ENCODE measurements at regions not wholly inside any gene's neighbourhood (a gene's known extent, or its start where the extent isn't known, plus 50 kb on each side); places are given as distances from the start of the nearest gene placed in this dataset.

- peak; percentile 73 for TF ChIP-seq RAD21 (IDR thresholded peaks at IDR 0.05; ENCODE audit: low read length)
- peak; percentile 93 for TF ChIP-seq CTCF (IDR thresholded peaks at IDR 0.05)
These were observed 74.9 kb upstream of the WASF3 start for GRCh38 chr13:26482451-26483197.

Data from SK-N-SH (cell line).